ENCODE measurements at regions not wholly inside any gene's neighbourhood (a gene's known extent, or its start where the extent isn't known, plus 50 kb on each side); places are given as distances from the start of the nearest gene placed in this dataset.
A peak's percentile ranks its signal among the peaks of the same experiment; 100 is the strongest.

DNA sequence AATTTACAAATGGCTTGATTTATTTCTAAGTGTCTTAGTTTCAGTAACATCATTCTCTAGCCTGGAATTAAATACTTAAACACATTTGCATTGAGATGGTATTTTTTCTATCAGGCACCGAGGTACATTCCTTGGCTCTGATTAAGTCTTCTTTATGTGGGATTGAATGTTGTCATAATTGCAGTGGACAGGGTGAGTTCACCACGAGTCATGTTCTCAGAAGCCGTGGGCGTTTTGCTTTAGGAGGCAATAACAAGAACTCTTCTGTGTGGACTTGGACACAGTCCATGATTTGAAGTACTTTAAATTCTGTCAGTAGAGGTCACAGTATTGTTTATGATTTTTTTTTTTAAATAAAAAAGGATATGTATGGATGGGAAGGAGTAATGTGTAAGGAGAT lies 57.1 kb upstream of the EFHC2 start:
- Histone ChIP-seq H3K27me3 (peaks cover 0 to 2% (median 0%) of the 10 kb centered on the region in 9 donors), H3K36me3 (no peaks in the 10 kb centered on the region), H3K4me1 (no peaks in the 10 kb centered on the region), H3K4me3 (no peak overlapping the region), H3K27ac (no peak overlapping the region), H3K9me3 (peaks cover 0 to 17% (median 0%) of the 10 kb centered on the region in 12 donors)
- 18 to 49% (median 30%) methylated on average over 4 of the region's 4 CpGs for WGBS, 4 donors
- ATAC-seq (no peak), DNase-seq (peak in 1 of 5 donors; percentile 5)
- TF ChIP-seq POLR2A (IDR thresholded peaks at IDR 0.05), result no peak
- TF ChIP-seq, protein P1, sequence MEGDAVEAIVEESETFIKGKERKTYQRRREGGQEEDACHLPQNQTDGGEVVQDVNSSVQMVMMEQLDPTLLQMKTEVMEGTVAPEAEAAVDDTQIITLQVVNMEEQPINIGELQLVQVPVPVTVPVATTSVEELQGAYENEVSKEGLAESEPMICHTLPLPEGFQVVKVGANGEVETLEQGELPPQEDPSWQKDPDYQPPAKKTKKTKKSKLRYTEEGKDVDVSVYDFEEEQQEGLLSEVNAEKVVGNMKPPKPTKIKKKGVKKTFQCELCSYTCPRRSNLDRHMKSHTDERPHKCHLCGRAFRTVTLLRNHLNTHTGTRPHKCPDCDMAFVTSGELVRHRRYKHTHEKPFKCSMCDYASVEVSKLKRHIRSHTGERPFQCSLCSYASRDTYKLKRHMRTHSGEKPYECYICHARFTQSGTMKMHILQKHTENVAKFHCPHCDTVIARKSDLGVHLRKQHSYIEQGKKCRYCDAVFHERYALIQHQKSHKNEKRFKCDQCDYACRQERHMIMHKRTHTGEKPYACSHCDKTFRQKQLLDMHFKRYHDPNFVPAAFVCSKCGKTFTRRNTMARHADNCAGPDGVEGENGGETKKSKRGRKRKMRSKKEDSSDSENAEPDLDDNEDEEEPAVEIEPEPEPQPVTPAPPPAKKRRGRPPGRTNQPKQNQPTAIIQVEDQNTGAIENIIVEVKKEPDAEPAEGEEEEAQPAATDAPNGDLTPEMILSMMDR (IDR thresholded peaks at IDR 0.05), result no peak
- intact Hi-C loops (cut with DNase I), result no loop called here

DNA sequence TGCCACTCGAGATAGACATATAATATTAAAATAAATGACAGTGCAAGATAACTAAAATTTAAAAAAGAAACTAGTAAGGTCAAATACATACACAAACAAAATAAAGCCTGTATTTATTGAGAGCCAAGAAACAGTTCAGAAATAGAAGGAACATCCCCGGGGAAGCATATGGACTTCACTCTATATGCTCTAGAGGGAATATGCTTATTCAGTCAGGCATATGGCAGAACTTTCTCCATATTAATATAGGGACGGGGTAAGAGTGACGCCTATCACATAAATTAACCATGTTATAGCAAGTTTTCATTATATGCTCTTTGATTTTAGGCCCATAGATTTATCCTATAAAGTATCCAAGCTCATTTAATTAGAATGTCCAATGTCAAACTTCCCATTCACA lies 56.7 kb upstream of the EFHC2 start:
- 67 to 79% (median 71%) methylated on average over 4 of the region's 4 CpGs for WGBS, 4 donors
- peaks cover 0 to 17% (median 0%) of the 10 kb centered on the region in 12 donors for H3K9me3 ChIP-seq
- H3K27ac ChIP-seq, result no peak overlapping the region
- no peak overlapping the region for H3K4me3 ChIP-seq
- intact Hi-C loops (cut with DNase I), result no loop called here
- ATAC-seq (no peak), DNase-seq (no peak)
- no peaks in the 10 kb centered on the region for H3K36me3 ChIP-seq
- H3K27me3 ChIP-seq, result no peaks in the 10 kb centered on the region
- H3K4me1 ChIP-seq, result no peaks in the 10 kb centered on the region
- TF ChIP-seq, protein P1 (IDR thresholded peaks at IDR 0.05), result no peak
- no peak for TF ChIP-seq POLR2A (IDR thresholded peaks at IDR 0.05)
